ENCODE measurements at regions not wholly inside any gene's neighbourhood (a gene's known extent, or its start where the extent isn't known, plus 50 kb on each side); places are given as distances from the start of the nearest gene placed in this dataset.

DNA sequence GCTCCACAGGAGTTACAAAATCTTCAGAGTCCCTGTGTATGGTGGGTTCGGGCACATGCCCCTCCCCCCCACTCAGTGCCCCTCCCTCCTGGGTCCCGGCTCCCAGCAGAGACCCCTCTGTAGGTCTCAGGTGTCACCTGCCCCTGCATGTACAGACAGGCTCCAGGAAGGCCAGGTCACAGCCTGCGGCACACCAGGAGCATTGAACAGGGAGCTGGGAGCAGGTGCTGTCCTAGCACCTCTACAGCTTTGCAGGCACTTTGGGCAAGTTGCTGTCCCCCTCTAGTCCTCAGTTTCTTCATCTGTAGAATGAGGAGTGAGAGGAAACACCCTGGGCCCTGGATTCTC, 80.1 kb upstream of the RTL6 start:
- intact Hi-C loops (cut with micrococcal nuclease): no loop called here

DNA sequence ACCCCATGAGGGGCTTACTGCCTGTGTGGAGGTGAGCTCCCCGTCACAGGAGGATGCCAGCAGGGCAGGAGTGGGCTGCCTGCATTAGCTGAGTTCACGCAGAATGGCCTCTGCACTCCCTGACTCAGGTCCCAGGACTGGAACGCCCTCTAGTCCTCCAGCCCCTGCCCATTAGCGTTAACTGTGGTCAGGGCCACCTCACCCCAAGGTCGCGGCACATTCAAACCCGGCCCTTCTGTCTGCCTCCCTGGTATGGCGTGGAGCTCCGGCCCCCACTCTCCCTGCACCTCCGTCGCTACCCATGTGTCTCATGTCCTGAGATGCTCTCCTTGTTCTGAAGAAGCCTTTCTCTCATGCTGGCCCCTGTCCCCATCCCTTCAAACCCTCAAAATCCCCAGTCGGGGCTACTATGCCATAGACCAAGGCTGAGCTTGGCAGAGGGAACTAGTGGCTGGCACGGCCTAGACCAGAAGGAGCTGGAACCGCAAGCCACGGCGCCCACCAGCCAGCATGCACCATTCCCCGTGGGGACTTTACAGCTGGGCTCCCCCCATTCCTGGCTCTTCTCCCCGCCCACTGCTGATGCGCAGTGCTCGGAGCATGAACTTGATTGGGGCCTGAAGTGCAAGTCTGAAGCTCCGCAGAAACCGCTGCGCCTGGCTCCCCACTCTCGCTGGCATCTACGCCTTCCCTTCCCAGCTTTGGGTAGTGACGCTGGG, 79.5 kb upstream of the RTL6 start:
- intact Hi-C loops (cut with micrococcal nuclease): no loop called here

DNA sequence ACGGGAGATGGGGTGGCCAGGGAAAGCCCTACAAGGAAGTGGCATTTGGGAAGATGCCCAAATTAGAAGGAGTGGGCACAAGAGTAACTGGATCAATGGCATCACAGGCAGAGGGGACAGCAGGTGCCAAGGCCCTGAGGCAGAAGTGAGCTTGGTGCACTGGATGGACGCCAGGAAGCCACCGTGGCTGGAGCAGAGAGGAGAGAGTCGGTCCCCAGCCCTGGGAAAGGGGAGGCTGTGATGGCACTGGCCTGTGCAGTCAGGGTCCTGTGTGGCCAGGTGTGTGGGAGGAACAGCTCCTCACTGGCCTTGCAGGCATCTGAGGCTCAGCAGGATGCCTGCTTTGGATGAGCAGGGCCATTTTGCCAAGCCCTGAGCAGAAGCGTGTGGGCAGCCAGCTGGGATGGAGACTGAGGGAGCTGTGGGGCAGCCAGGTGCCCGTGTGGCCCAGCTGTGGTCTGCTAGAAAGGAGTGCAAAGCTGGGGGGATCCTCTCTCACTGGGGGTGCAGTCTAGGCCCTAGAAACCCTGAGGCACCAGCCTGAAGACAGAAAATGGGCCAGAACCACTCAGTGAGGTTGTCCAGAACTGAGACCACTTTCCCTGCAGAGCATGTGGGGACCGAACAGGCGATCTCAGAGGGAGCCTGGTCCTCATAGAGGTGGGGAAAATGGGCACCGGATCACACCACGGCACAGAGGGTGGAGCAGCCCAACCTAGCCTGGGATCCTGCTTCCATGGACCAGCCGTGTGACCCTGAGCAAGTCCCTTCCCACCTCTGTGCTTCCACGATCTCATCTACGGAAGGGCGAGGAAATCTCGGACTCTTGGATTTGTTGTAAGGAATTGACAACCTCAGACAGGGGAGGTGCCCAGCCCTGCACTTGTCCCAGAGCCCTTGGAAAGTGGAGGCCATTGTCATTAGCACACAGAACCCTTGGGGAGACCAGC, 78.6 kb upstream of the RTL6 start:
- intact Hi-C loops (cut with micrococcal nuclease): no loop called here

DNA sequence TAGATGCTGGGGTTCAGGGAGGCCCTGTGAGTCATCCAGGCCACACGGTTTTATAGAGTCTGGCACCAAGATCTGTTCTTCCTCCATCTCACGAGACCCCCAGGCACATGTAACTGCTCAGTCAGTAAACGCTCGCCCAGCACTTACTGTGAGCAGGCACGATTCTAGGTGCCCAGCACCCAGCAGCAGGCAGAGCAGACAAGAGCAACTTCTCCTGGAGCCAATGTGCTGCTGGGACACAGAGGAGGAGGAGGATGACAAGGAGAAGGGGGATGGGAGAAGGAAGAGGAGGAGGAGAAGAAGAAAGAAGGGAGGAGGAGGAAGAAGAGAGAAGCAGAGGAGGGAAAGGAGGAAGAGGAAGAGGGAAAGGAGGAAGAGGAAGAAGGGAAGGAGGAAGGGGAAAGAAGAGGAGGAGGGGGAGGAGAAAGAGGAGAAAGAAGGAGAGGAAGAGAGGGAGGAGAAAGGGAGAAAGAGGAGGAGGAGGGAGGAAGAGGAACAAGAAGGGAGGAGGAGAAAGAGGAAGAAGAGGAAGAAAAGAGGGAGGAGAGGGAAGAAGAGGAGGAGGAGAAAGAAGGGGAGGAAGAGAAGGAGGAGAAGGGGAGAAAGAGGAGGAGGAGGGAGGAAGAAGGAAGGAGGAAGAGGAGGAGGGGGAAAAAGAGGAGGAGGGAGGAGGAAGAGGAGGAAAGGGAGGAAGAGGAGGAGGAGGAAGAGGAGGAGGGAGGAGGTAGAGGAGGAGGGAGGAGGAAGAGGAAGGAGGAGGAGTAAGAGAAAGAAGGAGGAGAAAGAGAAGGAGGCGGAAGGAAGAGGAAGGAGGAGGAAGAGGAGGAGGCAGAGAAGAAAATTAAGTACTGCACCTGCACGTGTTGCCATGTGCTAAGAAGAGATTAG, 77.6 kb upstream of the RTL6 start:
- intact Hi-C loops (cut with micrococcal nuclease): no loop called here

DNA sequence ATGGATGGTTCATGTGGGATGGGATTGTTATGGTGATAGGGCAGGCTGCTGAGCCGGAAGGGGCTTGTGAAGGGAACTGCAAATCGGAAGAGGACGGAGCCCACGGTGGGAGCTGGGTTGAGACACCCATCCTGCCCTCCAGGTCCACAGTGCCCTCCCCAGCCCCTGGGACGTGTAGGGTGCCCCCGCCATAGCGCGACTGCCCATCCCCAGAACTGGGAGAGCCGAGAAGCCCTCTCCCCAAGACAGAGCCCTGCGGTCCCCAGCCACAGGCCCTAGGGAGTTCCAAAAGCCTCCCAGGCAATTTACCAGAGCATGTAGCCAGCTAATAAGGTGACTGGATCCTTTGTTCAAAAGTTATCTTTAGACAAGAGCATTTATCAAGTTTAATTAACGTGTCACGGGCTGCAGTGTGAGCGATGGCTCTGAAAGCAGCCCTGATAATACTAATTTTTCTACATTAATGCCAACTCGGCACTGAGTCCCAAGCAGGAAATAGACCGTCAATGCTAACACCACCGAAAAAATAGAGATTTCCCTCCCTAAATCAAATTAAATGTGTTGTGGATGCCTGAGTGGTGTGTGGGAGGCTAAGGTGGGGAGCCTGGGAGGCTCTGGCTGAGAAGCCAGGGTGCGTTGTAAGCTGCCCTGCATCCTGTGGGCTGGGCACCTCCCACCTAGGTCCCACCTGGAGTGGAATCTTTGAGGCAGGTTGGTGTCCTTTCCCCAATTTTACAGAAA, 76.8 kb upstream of the RTL6 start:
- intact Hi-C loops (cut with micrococcal nuclease): no loop called here

DNA sequence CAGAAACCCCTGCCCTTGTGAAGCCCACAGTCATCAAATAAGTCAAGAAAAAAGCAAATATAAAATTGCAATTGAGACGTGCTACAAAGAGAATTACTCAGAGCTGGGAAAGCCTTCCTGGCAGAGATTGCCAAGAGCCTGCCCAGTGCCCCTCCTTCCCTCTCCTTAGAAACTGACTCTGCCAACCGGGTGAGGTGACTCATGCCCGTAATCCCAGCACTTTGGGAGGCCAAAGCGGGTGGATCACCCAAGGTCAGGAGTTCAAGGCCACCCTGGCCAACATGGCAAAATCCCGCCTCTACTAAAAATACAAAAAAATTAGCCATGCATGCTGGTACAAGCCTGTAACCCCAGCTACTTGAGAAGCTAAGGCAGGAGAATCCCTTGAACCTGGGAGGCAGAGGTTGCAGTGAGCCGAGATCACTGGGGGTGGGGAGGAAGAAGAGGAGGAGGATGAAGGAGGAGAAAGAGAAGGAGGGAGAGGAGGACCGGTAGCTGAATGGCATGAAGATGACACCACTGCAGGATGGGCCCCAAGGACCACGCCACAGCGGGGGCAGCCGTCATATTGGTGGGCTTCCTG, 76.1 kb upstream of the RTL6 start:
- intact Hi-C loops (cut with micrococcal nuclease): no loop called here

DNA sequence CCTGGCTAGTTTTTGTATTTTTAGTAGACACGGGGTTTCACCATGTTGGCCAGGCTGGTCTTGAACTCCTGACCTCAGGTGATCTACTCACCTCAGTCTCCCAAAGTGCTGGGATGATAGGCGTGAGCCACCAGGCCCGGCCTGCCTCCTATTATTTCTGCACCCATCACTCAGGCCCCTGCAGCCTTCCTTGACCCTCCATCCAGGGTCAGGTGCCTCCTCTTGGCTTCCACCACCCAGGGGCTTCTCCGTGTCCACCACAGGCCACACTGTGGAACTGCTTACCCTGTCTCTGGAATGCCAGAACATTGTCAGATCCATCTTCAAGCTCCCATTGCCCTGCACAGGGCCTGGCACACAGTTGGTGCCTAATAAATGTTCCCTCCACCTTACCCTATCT, 75.4 kb upstream of the RTL6 start:
- intact Hi-C loops (cut with micrococcal nuclease): no loop called here

DNA sequence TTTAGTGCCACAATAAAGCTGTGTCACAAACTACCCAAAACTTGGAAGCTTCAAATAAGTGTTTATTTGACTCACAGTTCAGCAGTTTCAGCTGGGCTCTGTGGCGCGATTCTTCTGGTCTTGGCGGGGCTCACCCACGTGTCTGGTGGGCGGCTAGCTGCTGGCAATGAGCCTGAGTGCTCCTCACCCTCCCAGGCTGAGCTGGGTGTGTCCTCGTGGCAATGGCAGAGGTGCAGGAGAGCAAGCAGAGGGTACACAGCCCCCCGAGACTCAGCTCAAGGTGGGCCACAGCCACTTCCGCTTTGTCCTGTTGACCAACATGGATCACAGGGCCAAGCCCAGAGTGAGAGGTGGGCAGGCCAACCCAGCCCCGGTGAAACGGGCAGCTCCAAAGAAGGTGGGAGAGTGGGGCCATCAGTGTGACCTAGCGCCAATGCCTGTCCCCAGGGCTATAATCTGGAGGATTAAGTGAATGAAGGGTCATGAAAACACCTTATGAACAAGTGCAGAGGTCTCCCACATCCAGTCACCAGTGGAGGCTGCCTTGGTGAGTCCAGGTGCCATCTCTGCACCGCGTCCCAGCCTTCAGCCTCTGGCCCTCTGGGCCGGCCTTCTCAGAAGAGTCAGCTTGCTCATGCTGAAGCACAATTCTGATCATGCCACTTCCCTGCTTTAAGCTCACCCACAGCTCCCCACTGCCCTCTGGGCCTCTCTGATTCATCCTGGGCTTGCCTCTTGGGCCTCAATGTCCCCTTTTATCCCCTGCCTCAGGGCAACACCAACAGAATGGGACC, 74.6 kb upstream of the RTL6 start:
- intact Hi-C loops (cut with micrococcal nuclease): no loop called here

DNA sequence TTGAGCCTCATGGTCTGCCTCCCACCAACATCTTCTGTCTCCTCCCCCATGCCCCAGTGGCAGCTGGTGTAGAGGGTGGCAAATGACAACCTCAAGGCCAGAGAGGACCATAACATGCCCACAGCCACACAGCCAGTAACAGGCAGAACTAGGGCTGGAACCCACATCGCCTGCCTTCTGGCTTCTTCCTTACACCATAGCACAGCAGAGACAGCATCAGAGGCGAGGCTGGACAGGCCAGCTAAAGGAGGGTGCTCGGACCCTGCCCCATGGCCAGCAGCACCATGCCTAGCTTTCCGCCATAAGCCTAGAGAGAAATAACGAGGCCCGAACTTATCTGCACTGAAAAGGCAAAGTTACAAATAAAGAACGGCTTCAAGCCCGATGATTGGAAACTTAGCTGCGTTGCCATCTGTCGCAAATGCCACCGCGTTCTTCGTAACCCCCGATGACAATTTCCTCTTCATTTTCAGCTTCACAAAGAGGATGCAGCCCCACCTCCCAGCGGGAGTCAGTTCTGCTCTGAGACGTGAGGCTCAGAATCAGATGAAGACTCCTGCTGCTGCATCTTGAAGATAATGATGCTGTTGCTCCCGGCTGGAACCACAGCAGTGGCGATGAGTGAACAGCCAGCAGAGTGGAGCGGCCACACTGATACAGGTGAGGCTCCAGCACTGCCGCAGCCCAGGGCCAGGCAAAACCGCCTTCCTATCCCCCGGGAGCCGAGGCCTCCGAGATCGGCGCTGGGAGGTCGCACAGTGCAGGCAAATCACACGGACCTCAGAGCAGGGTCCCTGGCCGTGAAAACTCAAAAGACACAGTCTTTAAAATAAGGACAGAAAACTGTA, 73.8 kb upstream of the RTL6 start:
- intact Hi-C loops (cut with micrococcal nuclease): no loop called here

DNA sequence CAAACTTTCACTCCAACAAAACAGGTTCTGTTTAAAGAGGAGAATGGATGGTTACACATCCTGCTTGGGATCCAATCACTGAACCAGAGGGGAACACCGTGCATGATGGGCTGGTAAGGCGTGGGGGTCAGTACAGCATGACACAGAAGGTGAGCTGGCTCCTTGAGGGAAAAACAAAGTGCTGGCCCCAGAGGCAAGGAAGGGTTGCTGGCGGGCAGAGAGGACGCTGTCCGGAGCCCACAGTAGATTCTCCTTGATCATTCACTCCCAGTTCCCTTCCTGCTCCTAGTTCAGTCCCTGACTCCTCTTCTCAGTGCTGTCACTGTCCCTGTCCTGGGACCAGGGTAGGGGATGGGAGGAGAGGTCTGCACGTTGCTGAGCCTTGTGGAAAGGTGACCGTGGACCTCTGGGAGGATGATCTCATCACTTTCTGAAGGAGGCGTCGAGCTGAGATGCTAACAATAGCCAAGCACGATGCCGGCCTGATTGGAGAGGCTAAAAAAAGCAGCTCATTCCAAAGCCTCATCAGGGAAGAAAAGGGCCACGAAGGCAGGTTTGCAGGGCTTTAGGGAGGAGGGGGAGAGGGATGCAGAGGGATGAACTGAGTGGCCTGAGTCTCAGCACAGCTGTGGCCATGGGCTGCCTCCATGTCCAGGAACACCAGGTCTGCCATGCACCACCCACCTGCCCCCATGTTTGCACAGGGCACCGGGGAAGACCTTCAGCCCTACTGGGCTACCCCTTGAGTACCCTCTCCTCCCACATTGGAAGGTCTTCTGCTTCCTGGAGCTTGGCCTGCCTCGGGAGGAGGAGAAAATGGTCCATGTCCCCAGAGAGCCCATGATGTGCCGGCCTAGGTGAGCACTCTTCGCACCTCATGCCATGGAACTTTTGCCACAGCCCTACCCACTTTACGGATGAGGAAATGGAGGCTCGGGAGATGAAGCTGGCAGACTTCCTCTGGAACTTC, 72.7 kb upstream of the RTL6 start:
- intact Hi-C loops (cut with micrococcal nuclease): no loop called here

DNA sequence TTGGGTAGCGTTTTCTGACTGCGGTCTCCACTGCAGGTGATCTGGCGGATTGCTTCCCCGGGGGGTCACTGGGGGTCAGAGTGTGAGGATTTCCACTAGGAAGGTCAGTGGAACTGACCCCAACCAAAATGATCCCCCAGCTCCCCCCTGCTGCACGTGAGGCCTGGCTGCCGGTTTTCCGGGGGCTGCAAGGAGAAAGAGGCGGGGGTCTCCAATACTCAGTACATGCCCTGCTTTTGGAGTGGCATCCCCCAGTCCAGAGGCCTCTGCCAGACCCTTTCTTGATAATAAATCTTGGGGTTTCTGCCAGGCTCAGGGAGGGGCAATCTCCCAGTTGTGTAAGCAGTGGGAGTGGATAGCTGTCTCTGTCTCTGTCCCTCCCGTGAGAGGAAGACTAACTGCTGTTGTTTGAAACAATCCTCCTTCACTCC, 71.5 kb upstream of the RTL6 start:
- intact Hi-C loops (cut with micrococcal nuclease): loop anchor here (10.0 kb wide), 2 partner anchors 335 to 485 kb away; no protein-coding TSS in a partner anchor

DNA sequence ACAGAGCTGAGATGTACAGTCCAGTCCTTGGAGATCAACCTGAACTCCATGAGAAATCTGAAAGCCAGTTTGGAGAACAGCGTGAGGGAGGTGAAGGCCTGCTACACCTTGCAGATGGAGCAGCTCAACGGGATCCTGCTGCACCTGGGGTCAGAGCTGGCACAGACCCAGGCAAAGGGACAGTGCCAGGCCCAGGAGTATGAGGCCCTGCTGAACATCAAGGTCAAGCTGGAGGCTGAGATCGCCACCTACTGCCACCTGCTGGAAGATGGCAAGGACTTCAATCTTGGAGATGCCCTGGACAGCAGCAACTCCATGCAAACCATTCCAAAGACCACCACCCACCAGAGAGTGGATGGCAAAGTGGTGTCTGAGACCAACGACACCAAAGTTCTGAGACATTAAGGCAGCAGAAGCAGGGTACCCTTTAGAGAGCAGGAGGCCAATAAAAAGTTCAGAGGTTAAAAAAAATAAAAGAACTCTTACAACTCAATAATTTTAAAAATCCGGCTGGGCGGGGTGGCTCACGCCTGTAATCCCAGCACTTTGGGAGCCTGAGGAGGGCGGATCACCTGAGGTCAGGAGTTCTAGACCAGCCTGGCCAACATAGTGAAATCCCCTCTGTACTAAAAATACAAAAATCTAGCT, 69.9 kb upstream of the RTL6 start:
- intact Hi-C loops (cut with micrococcal nuclease): loop anchor here (10.0 kb wide), 2 partner anchors 333 to 483 kb away; no protein-coding TSS in a partner anchor

DNA sequence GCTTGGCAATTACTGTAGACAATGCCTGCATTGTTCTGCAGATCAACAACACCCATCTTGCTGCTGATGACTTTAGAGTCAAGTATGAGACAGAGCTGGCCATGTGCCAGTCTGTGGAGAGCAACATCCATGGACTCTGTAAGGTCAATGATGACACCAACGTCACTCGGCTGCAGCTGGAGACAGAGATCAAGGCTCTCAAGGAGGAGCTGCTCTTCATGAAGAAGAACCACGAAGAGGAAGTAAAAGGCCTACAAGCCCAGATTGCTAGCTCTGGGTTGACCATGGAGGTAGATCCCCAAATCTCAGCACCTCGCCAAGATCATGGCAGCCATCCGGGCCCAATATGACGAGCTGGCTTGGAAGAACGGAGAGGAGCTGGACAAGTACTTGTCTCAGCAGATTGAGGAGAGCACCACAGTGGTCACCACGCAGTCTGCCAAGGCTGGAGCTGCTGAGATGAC, 69.4 kb upstream of the RTL6 start:
- intact Hi-C loops (cut with micrococcal nuclease): loop anchor here (10.0 kb wide), 2 partner anchors 333 to 483 kb away; no protein-coding TSS in a partner anchor

DNA sequence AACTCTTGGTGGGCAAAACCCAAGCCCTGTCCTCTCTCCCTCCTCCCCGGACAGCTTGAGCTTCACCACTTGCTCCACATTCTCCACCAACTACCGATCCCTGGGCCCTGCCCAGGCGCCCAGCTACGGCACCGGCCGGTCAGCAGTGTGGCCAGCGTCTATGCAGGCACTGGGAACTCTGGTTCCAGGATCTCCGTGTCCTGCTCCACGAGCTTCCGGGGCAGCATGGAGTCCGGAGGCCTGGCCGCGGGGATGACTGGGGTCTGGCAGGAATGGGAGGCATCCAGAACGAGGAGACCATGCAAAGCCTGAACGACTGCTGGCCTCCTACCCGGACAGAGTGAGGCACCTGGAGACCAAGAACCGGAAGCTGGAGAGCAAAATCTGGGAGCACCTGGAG, 68.9 kb upstream of the RTL6 start:
- intact Hi-C loops (cut with micrococcal nuclease): loop anchor here (10.0 kb wide), 2 partner anchors 332 to 482 kb away; no protein-coding TSS in a partner anchor

DNA sequence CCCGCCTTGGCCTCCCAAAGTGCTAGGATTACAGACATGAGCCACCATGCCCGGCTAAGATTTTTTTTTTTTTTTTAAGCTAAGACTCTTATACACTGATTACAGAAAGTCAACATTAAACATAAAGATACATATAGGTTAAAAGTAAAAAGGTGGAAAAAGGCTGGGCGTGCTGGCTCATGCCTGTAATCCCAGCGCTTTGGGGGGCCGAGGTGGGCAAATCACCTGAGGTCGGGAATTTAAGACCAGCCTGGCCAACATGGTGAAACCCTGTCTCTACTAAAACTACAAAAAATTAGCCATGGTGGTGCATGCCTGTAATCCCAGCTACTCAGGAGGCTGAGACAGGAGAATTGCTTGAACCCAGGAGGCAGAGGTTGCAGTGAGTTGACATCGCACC, 64.6 kb upstream of the RTL6 start:
- intact Hi-C loops (cut with micrococcal nuclease): loop anchor here (10.0 kb wide), 2 partner anchors 328 to 478 kb away; no protein-coding TSS in a partner anchor

DNA sequence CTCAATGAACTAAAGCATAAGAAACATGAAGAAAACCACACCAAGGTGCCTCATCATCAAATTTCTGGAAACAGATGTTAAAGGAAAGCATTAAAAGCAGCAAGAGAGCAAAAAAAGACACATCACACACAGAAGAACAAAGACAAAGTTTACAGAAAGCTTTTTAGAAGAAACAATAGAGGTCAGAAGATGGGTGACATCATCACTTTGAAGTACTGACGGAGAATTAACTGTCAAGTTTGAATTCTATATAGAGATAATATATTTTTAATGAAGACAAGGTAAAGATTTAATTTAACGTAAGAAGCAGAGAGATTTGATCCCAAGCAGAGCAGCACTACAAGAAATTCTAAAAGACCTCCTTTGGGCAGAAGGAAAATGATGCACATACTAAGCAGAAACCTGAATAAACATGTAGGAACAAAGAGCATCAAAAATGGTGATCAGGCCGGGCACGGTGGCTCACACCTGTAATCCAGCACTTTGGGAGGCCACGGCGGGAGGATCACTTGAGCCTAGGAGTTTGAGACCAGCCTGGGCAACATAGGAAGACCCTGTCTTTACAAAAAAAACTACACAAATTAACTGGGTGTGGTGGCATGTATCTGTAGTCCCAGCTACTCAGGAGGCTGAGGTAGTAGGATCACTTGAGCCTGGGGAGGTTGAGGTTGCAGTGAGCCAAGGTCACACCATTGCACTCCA, 63.3 kb upstream of the RTL6 start:
- intact Hi-C loops (cut with micrococcal nuclease): loop anchor here (10.0 kb wide), 2 partner anchors 326 to 476 kb away; no protein-coding TSS in a partner anchor
